ENCODE measurements at regions not wholly inside any gene's neighbourhood (a gene's known extent, or its start where the extent isn't known, plus 50 kb on each side); places are given as distances from the start of the nearest gene placed in this dataset.

GRCh38 chr17:71849783-71850768 is 270.7 kb upstream of the SOX9 start:
- no peak overlapping the region for H3K27ac ChIP-seq
- H3K27me3 ChIP-seq: no peaks in the 10 kb centered on the region
- no peak for TF ChIP-seq POLR2A (IDR thresholded peaks at IDR 0.05)
- no peak for TF ChIP-seq CTCF (IDR thresholded peaks at IDR 0.05)
- H3K4me3 ChIP-seq: no peak overlapping the region
- H3K36me3 ChIP-seq: no peaks in the 10 kb centered on the region
- DNase-seq: no peak
- H3K9me3 ChIP-seq: no peaks in the 10 kb centered on the region
- no peaks in the 10 kb centered on the region for H3K4me1 ChIP-seq

GRCh38 chr17:71850812-71851211 is 270.0 kb upstream of the SOX9 start:
- Histone ChIP-seq H3K4me1 (no peaks in the 10 kb centered on the region), H3K4me3 (no peak overlapping the region)

GRCh38 chr17:71855010-71855409 is 265.8 kb upstream of the SOX9 start:
- no peak overlapping the region for H3K27ac ChIP-seq
- no peaks in the 10 kb centered on the region for H3K9me3 ChIP-seq
- H3K4me3 ChIP-seq: no peak overlapping the region
- no peaks in the 10 kb centered on the region for H3K4me1 ChIP-seq
- H3K27me3 ChIP-seq: no peaks in the 10 kb centered on the region
- no peaks in the 10 kb centered on the region for H3K36me3 ChIP-seq
- no peak for DNase-seq
- TF ChIP-seq POLR2A (IDR thresholded peaks at IDR 0.05) (no peak), CTCF (IDR thresholded peaks at IDR 0.05) (no peak)

More at GRCh38 chr17:71850812-71851211, 270.0 kb upstream of the SOX9 start:
- no peak for TF ChIP-seq POLR2A (IDR thresholded peaks at IDR 0.05)
- TF ChIP-seq CTCF (IDR thresholded peaks at IDR 0.05): no peak
- H3K9me3 ChIP-seq: no peaks in the 10 kb centered on the region
- H3K27me3 ChIP-seq: no peaks in the 10 kb centered on the region
- DNase-seq: no peak
- no peak overlapping the region for H3K27ac ChIP-seq
- no peaks in the 10 kb centered on the region for H3K36me3 ChIP-seq

GRCh38 chr17:71864755-71865154 is 256.1 kb upstream of the SOX9 start:
- H3K36me3 ChIP-seq: no peaks in the 10 kb centered on the region
- H3K27ac ChIP-seq: no peak overlapping the region
- DNase-seq: no peak
- H3K4me1 ChIP-seq: no peaks in the 10 kb centered on the region
- no peak for TF ChIP-seq POLR2A (IDR thresholded peaks at IDR 0.05)
- no peak for TF ChIP-seq CTCF (IDR thresholded peaks at IDR 0.05)
- H3K27me3 ChIP-seq: no peaks in the 10 kb centered on the region
- H3K4me3 ChIP-seq: no peak overlapping the region
- H3K9me3 ChIP-seq: no peaks in the 10 kb centered on the region

GRCh38 chr17:71866095-71866494 is 254.7 kb upstream of the SOX9 start:
- Histone ChIP-seq H3K4me1 (no peaks in the 10 kb centered on the region), H3K27ac (no peak overlapping the region), H3K36me3 (no peaks in the 10 kb centered on the region), H3K9me3 (no peaks in the 10 kb centered on the region), H3K27me3 (no peaks in the 10 kb centered on the region), H3K4me3 (no peak overlapping the region)
- TF ChIP-seq CTCF (IDR thresholded peaks at IDR 0.05): no peak
- no peak for TF ChIP-seq POLR2A (IDR thresholded peaks at IDR 0.05)
- DNase-seq: no peak

All from Peyer's patch (tissue), 4 donors.